NCI-H524 treated with DMSO at 0.1 percent for 48 hours (cell line): ENCODE measurements at regions not wholly inside any gene's neighbourhood (a gene's known extent, or its start where the extent isn't known, plus 50 kb on each side); places are given as distances from the start of the nearest gene placed in this dataset.
"Not testable (repeated sequence)": the region's sequence is repeated elsewhere in the genome, so short reads cannot be mapped to it uniquely, and the experiment has no call there.

Experiments
- DNase-seq: peaks from one replicate; lab custom pipeline; 2025; lab: John Stamatoyannopoulos, UW

DNA sequence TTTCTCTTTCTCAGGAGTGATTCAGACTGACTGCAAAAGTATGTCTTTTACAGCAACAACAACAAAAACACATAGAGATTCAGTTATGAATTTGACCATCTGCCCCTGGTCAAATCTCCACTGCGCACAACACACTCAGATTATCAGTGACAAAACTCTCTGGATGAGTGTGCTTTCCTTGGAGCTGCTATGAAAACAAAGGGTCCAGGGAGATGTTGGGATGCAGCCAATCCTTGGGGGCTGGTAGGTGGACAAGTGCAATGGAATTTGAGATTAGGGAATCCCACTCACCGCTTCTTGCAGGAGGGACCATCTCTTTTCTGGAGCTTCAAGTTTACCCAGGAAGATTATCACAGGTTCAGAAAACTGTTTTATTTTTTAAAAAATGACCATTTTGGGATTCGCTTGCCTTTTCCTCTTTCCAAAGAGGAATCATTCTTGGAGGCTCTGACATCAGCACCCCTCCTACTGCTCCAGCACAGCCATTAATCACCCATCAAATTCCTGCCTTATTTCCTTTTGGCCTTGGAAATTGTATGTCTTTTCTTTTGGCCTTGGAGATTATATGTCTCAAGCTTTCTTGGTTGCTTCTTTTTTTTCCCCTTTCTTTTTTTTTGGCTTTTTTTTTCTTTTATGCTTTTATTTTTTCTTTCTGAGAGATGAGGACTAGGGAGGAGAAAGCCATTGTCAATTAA is 311.8 kb downstream of the TSHZ3 start:
- no peak for DNase-seq

DNA sequence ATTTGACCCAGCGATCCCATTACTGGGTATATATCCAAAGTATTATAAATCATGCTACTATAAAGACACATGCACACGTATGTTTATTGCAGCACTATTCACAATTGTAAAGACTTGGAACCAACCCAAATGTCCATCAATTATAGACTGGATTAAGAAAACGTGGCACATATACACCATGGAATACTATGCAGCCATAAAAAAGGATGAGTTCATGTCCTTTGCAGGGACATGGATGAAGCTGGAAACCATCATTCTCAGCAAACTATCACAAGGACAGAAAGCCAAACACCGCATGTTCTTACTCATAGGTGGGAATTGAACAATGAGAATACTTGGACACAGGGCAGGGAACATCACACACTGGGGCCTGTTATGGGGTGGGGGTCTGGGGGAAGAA is 317.8 kb downstream of the TSHZ3 start:
- DNase-seq, result not testable (repeated sequence)

DNA sequence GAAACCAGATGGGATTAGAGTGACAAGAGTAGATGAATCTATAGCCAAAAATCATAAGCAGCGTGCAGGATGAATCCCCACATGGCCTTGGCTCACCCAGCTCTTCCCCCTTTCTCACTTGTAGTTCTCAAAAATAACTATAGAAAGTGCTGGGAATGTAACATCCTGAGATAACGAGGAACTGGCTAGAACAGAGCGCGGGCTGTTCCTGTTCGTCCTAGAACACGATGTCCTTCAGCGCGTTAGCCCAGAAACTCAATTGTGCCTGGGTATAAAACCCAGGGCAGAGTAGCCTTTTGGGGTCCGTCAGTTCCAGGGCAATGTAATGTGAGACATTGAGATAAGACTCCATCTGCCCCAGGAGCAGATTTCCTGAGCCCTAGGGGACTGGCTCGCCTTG is 326.2 kb downstream of the TSHZ3 start:
- DNase-seq, result no peak

DNA sequence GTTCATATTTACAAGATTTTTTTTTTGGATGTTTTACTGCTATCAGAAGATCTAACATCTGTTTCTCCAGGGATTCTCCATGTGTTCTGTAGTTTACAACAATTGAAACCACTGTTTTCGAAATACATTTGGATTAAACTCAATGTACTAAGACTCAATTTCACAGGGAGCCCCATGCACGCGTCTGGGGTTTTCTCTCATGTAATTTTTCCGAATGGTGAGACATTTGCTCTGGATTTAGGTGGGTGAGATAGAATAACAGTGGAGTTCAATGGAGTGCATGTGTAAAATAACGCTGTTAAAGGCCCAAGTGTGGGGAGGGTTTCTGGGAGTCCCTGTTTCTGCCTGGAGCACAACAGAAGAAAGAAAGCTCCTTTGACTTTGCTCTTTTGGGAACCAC is 330.3 kb downstream of the TSHZ3 start:
- no peak for DNase-seq

GRCh38 chr19:31015778-31016177 is 333.5 kb downstream of the TSHZ3 start:
- no peak for DNase-seq

DNA sequence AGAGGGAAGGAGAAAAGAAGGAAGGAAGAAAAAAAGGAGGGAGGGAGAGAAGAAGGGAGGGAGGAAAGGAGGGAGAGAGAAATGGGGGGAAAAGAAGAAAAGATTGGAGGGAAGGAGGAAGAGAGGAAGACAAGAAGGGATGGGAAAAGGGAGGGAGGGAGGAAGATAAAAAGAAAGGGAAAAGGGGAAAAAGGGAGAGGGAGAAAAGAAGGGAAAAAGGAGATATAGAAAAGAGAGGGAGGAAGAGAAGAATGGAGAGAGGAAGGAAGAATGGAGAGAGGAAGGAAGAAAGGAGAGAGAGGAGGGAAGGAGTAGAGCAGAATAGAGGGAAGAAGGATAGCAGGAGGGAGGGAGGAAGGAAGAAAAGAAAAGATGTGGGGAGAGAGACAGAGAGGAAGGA is 334.6 kb downstream of the TSHZ3 start:
- DNase-seq, result no peak

- DNase-seq, result no peak
Measured at GRCh38 chr19:31013384-31014020, 335.7 kb downstream of the TSHZ3 start.

- DNase-seq, result no peak
Measured at GRCh38 chr19:31002518-31003244, 346.6 kb downstream of the TSHZ3 start.

DNA sequence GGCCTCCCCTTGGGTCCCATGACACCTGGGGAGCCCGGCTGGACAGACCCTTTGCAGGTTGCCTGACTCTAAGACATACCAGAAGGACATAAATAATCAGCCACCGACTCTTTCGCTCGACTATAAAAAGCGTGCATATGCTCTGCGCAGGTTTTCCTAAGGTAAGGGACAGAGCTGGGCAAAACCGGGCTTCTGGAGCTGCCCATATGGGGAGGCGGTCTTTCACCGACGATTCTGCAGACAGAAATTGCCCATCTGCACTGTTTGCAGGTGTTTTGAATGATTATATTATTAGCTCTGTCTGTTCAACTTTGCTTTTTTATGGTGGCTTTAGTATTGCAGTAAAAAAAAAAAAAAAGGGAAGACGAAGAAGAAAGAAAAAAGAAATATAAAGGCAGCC is 347.2 kb downstream of the TSHZ3 start:
- no peak for DNase-seq

DNA sequence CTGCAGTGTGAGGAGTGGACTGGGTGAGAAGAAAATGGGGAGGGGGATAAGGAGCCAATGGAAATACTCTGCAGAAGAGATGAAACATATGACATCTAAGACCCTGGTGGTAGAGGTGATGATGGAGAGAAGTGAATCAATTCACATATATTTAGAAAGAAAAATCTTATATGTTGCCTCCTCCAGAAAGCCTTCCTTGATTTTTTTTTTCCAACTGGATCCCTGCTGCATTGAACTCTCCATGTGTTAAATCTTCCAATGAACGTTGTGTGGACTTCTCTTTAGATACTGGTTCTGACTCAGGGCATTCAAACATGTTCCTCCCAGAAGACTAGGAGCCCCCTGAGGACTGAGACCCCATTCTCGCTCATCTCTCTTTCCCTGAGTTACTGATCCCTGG is 348.3 kb downstream of the TSHZ3 start:
- DNase-seq, result no peak

DNA sequence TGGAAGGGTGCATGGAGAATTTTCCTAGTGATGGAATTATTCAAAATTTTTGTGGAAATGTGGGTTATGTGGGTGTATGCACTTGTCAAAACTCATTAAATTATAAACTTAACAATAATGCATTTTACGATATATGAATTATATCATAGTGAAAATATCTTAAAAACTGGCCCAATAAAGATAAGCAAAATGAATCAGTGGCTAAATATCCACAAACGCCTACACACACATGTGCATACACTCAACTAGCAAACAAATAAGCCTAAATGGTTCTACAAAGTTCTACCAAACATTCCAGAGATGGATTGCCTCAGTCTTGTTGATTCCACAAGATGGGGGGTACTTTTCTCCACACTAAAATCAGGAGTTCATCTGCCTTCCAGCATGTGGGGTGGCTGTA is 349.5 kb downstream of the TSHZ3 start:
- no peak for DNase-seq

DNA sequence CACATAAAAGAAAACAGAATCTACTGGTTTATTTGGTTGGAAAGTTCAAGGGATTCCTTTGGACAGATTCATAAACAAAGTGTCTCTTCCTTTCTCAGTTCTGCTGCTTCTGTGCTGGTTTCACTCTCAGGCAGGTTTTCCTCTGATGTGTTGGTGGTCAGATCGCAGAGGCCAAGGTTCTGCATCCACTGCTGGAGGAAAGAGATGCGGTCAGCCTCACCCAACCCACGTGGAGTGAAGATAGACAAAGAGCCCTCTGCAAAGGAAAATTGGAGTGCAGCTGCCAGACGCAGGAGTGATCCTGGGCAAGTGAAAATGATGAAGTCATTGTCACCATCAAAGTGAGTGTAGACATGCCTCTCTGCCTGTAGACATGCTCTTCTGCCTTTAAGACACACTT is 352.0 kb downstream of the TSHZ3 start:
- DNase-seq, result no peak

- no peak for DNase-seq
Measured at GRCh38 chr19:30978639-30979038, 370.6 kb downstream of the TSHZ3 start.

GRCh38 chr19:30969591-30969990 is 379.6 kb downstream of the TSHZ3 start:
- no peak for DNase-seq

- DNase-seq, result no peak
Measured at GRCh38 chr19:30968841-30969399, 380.3 kb downstream of the TSHZ3 start.

DNA sequence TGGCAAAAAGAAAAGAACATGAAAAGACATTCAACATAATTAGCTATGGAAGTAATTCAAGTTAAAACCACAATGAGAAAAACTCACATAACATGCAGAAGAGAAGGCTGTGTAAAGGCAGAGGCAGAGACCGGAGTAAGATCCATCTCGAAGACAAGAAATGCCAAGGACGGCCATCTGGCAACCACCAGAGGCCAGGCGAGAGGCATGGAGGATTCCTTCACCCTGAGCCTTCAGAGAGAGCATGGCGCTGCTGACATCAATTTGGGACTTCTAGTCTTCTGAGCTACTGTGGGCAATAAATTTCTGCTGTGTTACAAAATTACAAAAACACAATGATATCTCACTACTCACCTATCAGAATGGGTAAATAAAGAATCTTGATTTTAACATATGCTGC is 381.0 kb downstream of the TSHZ3 start:
- no peak for DNase-seq

- DNase-seq, result no peak
Measured at GRCh38 chr19:30966486-30966885, 382.8 kb downstream of the TSHZ3 start.

DNA sequence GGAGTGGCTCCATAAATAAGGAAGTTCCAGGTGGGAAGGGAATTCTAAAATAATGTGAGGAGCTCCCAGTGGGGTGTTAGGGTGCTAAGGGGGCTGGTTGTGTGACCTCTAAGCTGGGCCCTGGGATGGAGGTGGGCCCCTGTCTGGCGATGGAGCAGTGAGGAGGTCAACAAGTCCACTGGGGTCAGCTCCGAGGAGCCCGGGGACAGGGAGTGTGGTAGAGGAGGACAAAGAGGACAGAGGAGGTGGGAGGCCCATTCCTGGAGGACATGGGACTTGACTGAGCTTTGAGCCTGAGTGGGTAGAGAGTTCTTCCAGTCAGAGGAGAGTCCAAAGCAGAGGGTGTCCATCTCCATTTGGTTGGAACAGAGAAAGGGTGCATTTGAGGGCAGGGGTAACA is 390.2 kb downstream of the TSHZ3 start:
- no peak for DNase-seq

GRCh38 chr19:30955112-30956104 is 393.8 kb downstream of the TSHZ3 start:
- DNase-seq, result no peak

- DNase-seq, result not testable (repeated sequence)
Measured at GRCh38 chr19:30944276-30944932, 404.8 kb downstream of the TSHZ3 start.
